ENCODE measurements at regions not wholly inside any gene's neighbourhood (a gene's known extent, or its start where the extent isn't known, plus 50 kb on each side); places are given as distances from the start of the nearest gene placed in this dataset.

DNA sequence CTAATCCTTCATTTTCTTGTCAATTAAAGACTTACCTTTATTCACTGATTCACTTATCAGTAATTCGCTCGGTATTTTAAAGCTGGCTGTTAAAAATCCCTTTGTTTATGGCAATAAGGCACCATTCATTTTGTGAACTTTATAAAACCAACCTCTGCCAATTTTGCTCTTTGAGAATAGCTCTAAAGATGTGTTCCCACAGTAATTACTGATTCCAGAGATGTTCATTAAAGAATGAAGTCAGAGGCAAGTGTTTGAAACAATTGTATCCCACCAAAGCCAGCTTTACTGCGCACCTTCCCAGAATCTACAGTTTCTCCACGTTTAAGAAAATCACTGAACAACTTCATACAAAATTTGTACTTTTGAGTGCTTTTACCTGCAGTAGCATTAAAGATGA is 424.5 kb downstream of the USP25 start:
- TF ChIP-seq EZH2 (IDR thresholded peaks at IDR 0.05), result no peak
- no peak for TF ChIP-seq POLR2AphosphoS5 (IDR thresholded peaks at IDR 0.05; ENCODE audit: borderline replicate concordance, low read depth, low read length)

Data from SK-N-MC (cell line).